Osteoblast (primary cell): ENCODE measurements at regions not wholly inside any gene's neighbourhood (a gene's known extent, or its start where the extent isn't known, plus 50 kb on each side); places are given as distances from the start of the nearest gene placed in this dataset.

Experiments used
- DNase-seq: peaks from one replicate; pipeline ENCODE4 v3.0.0; 2011; ENCODE audit warnings: low spot score, mixed read lengths; ENCODE audit not compliant: insufficient read length; ENCODE audit errors: missing footprints
- H2AFZ ChIP-seq: 2 replicates; pipeline ENCODE4 v1.6.0; 2011; ENCODE audit warnings: mild to moderate bottlenecking, low read length
- H3K27ac ChIP-seq: 2 replicates; pipeline ENCODE4 v1.5.1; 2011; ENCODE audit warnings: mild to moderate bottlenecking, low read depth, low read length, moderate library complexity
- H3K27me3 ChIP-seq: 2 replicates; pipeline ENCODE4 v1.6.0; 2012; ENCODE audit warnings: mild to moderate bottlenecking, control low read depth, inconsistent platforms, low read length, moderate library complexity; ENCODE audit not compliant: insufficient read depth
- H3K36me3 ChIP-seq: 2 replicates; pipeline ENCODE4 v1.5.1; 2011; ENCODE audit warnings: mild to moderate bottlenecking, low read length, control low read depth, moderate library complexity; ENCODE audit not compliant: insufficient read depth
- H3K4me1 ChIP-seq: 2 replicates; pipeline ENCODE4 v1.5.1; 2011; ENCODE audit warnings: mild to moderate bottlenecking, low read length, control low read depth, moderate library complexity; ENCODE audit not compliant: insufficient read depth
- H3K4me2 ChIP-seq: 2 replicates; pipeline ENCODE4 v1.6.0; 2011; ENCODE audit warnings: mild to moderate bottlenecking, low read length; ENCODE audit not compliant: insufficient read depth
- H3K4me3 ChIP-seq: fragments of 200-600 bp; sonication (generic); 3 replicates; pipeline ENCODE4 v1.5.1; 2012; ENCODE audit warnings: mild to moderate bottlenecking, low read length, inconsistent platforms; ENCODE audit not compliant: insufficient read depth
- H3K79me2 ChIP-seq: 2 replicates; pipeline ENCODE4 v1.6.0; 2012; ENCODE audit warnings: mild to moderate bottlenecking, low read length, control low read depth, inconsistent platforms; ENCODE audit not compliant: insufficient read depth
- H3K9me3 ChIP-seq: 2 replicates; pipeline ENCODE4 v1.5.1; 2011; ENCODE audit warnings: low read depth, low read length, control low read depth
- H4K20me1 ChIP-seq: 2 replicates; pipeline ENCODE4 v1.6.0; 2012; ENCODE audit warnings: mild to moderate bottlenecking, low read length, control low read depth; ENCODE audit not compliant: insufficient read depth
- TF ChIP-seq, protein P1 (sequence below): IDR thresholded peaks from 2 replicates; pipeline ENCODE4 v1.5.1; 2011; ENCODE audit warnings: mild to moderate bottlenecking, low read depth, low read length, moderate library complexity; ENCODE audit errors: extremely low read depth

DNA sequence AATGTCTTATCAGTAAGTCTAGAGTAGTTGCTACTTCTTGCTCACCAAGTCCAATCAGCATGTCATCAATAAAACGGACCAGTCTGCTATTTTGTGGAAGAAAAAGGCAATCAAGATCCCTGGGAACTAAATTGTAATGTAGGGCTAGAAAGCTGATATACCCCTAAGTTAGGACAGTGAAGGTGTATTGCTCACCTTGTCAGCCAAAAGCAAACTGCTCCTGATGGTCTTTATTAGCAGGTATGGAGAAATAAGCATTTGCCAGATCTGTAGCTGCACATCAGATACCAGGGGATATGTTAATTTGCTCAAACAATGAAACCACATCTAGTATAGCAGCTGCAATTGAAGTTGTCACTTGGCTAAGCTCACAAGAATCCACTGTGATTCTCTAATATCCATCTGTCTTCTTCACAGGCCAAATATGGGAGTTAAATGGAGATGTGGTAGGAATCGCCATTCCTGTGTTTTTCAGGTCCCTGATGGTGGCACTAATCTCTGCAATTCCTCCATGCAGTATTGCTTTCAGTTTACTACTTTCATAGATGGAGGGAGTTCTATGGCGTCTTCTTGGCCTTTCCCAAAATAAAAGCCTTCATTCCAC, 75.0 kb downstream of the TMEM237 start:
- TF ChIP-seq, protein P1, sequence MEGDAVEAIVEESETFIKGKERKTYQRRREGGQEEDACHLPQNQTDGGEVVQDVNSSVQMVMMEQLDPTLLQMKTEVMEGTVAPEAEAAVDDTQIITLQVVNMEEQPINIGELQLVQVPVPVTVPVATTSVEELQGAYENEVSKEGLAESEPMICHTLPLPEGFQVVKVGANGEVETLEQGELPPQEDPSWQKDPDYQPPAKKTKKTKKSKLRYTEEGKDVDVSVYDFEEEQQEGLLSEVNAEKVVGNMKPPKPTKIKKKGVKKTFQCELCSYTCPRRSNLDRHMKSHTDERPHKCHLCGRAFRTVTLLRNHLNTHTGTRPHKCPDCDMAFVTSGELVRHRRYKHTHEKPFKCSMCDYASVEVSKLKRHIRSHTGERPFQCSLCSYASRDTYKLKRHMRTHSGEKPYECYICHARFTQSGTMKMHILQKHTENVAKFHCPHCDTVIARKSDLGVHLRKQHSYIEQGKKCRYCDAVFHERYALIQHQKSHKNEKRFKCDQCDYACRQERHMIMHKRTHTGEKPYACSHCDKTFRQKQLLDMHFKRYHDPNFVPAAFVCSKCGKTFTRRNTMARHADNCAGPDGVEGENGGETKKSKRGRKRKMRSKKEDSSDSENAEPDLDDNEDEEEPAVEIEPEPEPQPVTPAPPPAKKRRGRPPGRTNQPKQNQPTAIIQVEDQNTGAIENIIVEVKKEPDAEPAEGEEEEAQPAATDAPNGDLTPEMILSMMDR: no peak
- Histone ChIP-seq H3K4me1 (no peaks in the 10 kb centered on the region), H2AFZ (no peak overlapping the region), H4K20me1 (no peaks in the 10 kb centered on the region), H3K79me2 (no peaks in the 10 kb centered on the region), H3K9me3 (no peaks in the 10 kb centered on the region), H3K4me3 (no peak overlapping the region), H3K27me3 (no peaks in the 10 kb centered on the region), H3K27ac (no peak overlapping the region), H3K36me3 (no peaks in the 10 kb centered on the region), H3K4me2 (no peak overlapping the region)
- no peak for DNase-seq

DNA sequence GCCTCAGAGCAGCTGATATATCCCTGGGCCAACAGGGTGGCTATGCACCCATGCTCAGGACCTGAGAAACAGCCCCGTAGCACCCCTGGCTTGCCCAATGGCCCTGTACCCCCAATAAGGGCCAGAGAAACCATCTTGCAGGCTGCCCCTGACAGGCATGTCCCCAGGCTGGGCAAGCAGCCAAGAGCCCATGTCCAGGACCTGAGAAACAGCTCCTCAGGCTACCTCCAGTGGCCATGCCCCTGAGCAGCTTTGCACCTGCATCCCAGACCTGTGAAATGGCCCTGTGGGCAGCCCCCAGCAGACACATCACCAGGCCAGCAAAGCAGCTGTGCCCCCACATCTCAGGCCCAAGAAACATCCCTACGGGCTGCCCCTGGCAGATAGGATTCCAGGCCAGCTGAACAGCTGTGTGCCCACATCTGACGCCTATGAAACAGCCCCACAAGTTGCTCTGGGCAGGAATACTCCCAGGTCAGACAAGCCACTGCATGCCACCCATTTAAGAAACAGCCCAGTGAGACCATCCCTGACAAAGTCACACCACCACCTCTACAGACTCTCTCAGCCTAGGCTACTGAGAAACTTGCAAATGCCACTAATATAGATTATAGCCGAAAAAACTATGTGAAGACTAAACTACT, 84.1 kb downstream of the TMEM237 start:
- DNase-seq: no peak

DNA sequence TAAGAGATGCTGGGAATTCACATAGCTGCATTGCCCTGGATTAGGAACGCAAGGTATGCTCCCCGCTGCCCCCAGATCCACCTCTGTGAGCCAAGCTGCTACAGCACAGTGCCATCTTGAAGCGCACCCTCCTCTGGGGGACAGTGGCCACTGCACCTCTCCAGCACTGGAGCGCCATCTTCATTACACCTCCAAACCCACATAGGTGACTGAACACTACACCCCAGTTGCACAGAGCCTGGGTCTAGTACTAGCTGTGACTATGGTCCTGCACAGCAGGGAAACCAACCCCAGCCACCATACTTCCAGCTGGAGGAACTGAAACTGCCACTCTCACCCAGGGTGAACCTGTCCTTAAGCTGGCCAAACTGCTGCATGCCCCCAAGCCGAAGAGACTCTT, 84.6 kb downstream of the TMEM237 start:
- Histone ChIP-seq H3K79me2 (no peaks in the 10 kb centered on the region), H3K4me1 (no peaks in the 10 kb centered on the region), H3K4me3 (no peak overlapping the region), H2AFZ (no peak overlapping the region), H3K9me3 (no peaks in the 10 kb centered on the region), H3K27ac (no peak overlapping the region), H3K27me3 (no peaks in the 10 kb centered on the region), H3K4me2 (no peak overlapping the region), H4K20me1 (no peaks in the 10 kb centered on the region), H3K36me3 (no peaks in the 10 kb centered on the region)
- no peak for DNase-seq
- TF ChIP-seq, protein P1: no peak

More for the DNA sequence above, 84.1 kb downstream of the TMEM237 start:
- Histone ChIP-seq H3K27me3 (no peaks in the 10 kb centered on the region), H3K4me1 (no peaks in the 10 kb centered on the region), H3K4me2 (no peak overlapping the region), H3K36me3 (no peaks in the 10 kb centered on the region), H3K79me2 (no peaks in the 10 kb centered on the region), H2AFZ (no peak overlapping the region), H4K20me1 (no peaks in the 10 kb centered on the region), H3K4me3 (no peak overlapping the region), H3K9me3 (no peaks in the 10 kb centered on the region), H3K27ac (no peak overlapping the region)
- TF ChIP-seq, protein P1: no peak

DNA sequence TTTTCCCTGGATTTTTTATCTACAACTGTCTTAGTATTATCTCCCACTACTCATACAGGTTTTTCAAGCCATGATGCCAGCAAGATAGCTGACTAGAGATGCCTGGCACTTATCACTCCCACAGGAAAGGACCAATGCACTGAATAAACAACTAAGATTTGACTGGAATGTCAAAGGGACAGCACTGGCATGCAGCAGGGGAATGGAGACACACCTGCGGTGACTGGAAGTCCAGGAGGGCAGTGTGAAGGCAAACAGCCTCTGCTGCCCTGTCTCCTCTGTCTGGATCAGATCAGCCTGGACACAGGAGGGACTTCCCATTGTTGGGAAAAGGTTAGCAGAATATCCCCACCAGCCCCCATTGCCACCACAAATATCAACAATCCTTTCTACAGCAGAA, 85.1 kb downstream of the TMEM237 start:
- Histone ChIP-seq H3K9me3 (no peaks in the 10 kb centered on the region), H4K20me1 (no peaks in the 10 kb centered on the region), H3K4me2 (no peak overlapping the region), H2AFZ (no peak overlapping the region), H3K36me3 (no peaks in the 10 kb centered on the region), H3K27ac (no peak overlapping the region), H3K4me3 (no peak overlapping the region), H3K4me1 (no peaks in the 10 kb centered on the region), H3K27me3 (no peaks in the 10 kb centered on the region), H3K79me2 (no peaks in the 10 kb centered on the region)
- TF ChIP-seq, protein P1: no peak
- DNase-seq: no peak
